Activated CD4-positive, alpha-beta T cell treated with anti-CD3 and anti-CD28 coated beads, Interleukin-2, amount 10 ng/mL, durations not matched to agents 7 days and 5 days (primary cell): ENCODE measurements at regions not wholly inside any gene's neighbourhood (a gene's known extent, or its start where the extent isn't known, plus 50 kb on each side); places are given as distances from the start of the nearest gene placed in this dataset.
"Not testable (repeated sequence)": the region's sequence is repeated elsewhere in the genome, so short reads cannot be mapped to it uniquely, and the experiment has no call there.

Source experiments
- CTCF ChIA-PET: fragments of 350-600 bp; sonication (Branson Sonifier 250); formaldehyde crosslinking; loops from one replicate; lab custom pipeline; 2021; ENCODE audit warnings: antibody characterized with exemption; lab: Charles Lee
- POLR2A ChIA-PET: fragments of 350-600 bp; sonication (Branson Sonifier 250); formaldehyde crosslinking; loops from one replicate; lab custom pipeline; 2021; ENCODE audit warnings: antibody characterized with exemption; lab: Charles Lee
- DNase-seq: peaks from one replicate; pipeline ENCODE4 v3.0.0-alpha.2; 2020
- H3K27ac Mint-ChIP-seq: one replicate; pipeline ENCODE4 v1.8.0; 2021; ENCODE audit warnings: mild to moderate bottlenecking, moderate library complexity, mixed read lengths
- H3K27me3 Mint-ChIP-seq: one replicate; pipeline ENCODE4 v1.8.0; 2021; ENCODE audit warnings: mixed read lengths
- H3K36me3 Mint-ChIP-seq: one replicate; pipeline ENCODE4 v1.8.0; 2021; ENCODE audit warnings: low read depth, mixed read lengths
- H3K4me1 Mint-ChIP-seq: one replicate; pipeline ENCODE4 v1.8.0; 2021; ENCODE audit warnings: mixed read lengths
- H3K4me3 Mint-ChIP-seq: one replicate; pipeline ENCODE4 v1.8.0; 2021; ENCODE audit warnings: mild to moderate bottlenecking, moderate library complexity, mixed read lengths
- H3K9me3 Mint-ChIP-seq: one replicate; pipeline ENCODE4 v1.8.0; 2021; ENCODE audit warnings: mixed read lengths

GRCh38 chr5:107769519-107769918 is 98.8 kb upstream of the EFNA5 start:
- no peak overlapping the region for H3K4me3 Mint-ChIP-seq
- no peaks in the 10 kb centered on the region for H3K4me1 Mint-ChIP-seq
- ChIA-PET CTCF (interaction anchor here (1.0 kb wide), 1 partner anchor 9 kb away, joined by 3 read pairs; no protein-coding TSS in a partner anchor), POLR2A (no interaction called here)
- H3K27me3 Mint-ChIP-seq = peaks cover 35% of the 10 kb centered on the region
- H3K36me3 Mint-ChIP-seq = no peaks in the 10 kb centered on the region
- no peaks in the 10 kb centered on the region for H3K9me3 Mint-ChIP-seq
- DNase-seq = no peak
- H3K27ac Mint-ChIP-seq = no peak overlapping the region

GRCh38 chr5:107766972-107767371 is 96.2 kb upstream of the EFNA5 start:
- CTCF ChIA-PET = no interaction called here
- no peaks in the 10 kb centered on the region for H3K36me3 Mint-ChIP-seq
- no peak for DNase-seq
- H3K27me3 Mint-ChIP-seq = peaks cover 23% of the 10 kb centered on the region
- H3K27ac Mint-ChIP-seq = no peak overlapping the region
- no peaks in the 10 kb centered on the region for H3K9me3 Mint-ChIP-seq
- POLR2A ChIA-PET = no interaction called here
- no peaks in the 10 kb centered on the region for H3K4me1 Mint-ChIP-seq
- no peak overlapping the region for H3K4me3 Mint-ChIP-seq

- peaks cover 19% of the 10 kb centered on the region for H3K27me3 Mint-ChIP-seq
- CTCF ChIA-PET = no interaction called here
Observed at GRCh38 chr5:107766439-107766838, 95.7 kb upstream of the EFNA5 start.

GRCh38 chr5:107765805-107766063 is 95.0 kb upstream of the EFNA5 start:
- CTCF ChIA-PET = no interaction called here

More at GRCh38 chr5:107766439-107766838, 95.7 kb upstream of the EFNA5 start:
- H3K4me1 Mint-ChIP-seq = no peaks in the 10 kb centered on the region
- no peaks in the 10 kb centered on the region for H3K9me3 Mint-ChIP-seq
- DNase-seq = no peak
- POLR2A ChIA-PET = no interaction called here
- H3K36me3 Mint-ChIP-seq = no peaks in the 10 kb centered on the region
- no peak overlapping the region for H3K27ac Mint-ChIP-seq
- no peak overlapping the region for H3K4me3 Mint-ChIP-seq

GRCh38 chr5:107764976-107765804 is 94.5 kb upstream of the EFNA5 start:
- H3K36me3 Mint-ChIP-seq = no peaks in the 10 kb centered on the region
- H3K4me1 Mint-ChIP-seq = no peaks in the 10 kb centered on the region
- ChIA-PET CTCF (no interaction called here), POLR2A (no interaction called here)
- DNase-seq = no peak
- H3K27ac Mint-ChIP-seq = no peak overlapping the region
- no peaks in the 10 kb centered on the region for H3K9me3 Mint-ChIP-seq
- H3K4me3 Mint-ChIP-seq = no peak overlapping the region
- H3K27me3 Mint-ChIP-seq = peaks cover 14% of the 10 kb centered on the region

More at GRCh38 chr5:107765805-107766063, 95.0 kb upstream of the EFNA5 start:
- no peaks in the 10 kb centered on the region for H3K4me1 Mint-ChIP-seq
- POLR2A ChIA-PET = no interaction called here
- H3K27me3 Mint-ChIP-seq = peaks cover 16% of the 10 kb centered on the region
- no peak overlapping the region for H3K4me3 Mint-ChIP-seq
- H3K27ac Mint-ChIP-seq = no peak overlapping the region
- no peaks in the 10 kb centered on the region for H3K36me3 Mint-ChIP-seq
- no peak for DNase-seq
- no peaks in the 10 kb centered on the region for H3K9me3 Mint-ChIP-seq

- Mint-ChIP-seq H3K4me3 (no peak overlapping the region), H3K4me1 (no peaks in the 10 kb centered on the region), H3K27ac (no peak overlapping the region), H3K27me3 (peaks cover 10% of the 10 kb centered on the region), H3K9me3 (no peaks in the 10 kb centered on the region), H3K36me3 (no peaks in the 10 kb centered on the region)
- POLR2A ChIA-PET = no interaction called here
- no peak for DNase-seq
- CTCF ChIA-PET = interaction anchor here (1.2 kb wide), 1 partner anchor 9 kb away, joined by 4 read pairs; no protein-coding TSS in a partner anchor
Observed at GRCh38 chr5:107764282-107764681, 93.5 kb upstream of the EFNA5 start.

GRCh38 chr5:107753427-107753826 is 82.7 kb upstream of the EFNA5 start:
- Mint-ChIP-seq H3K36me3 (no peaks in the 10 kb centered on the region), H3K4me3 (no peak overlapping the region), H3K27me3 (peaks cover 27% of the 10 kb centered on the region), H3K4me1 (no peaks in the 10 kb centered on the region), H3K9me3 (peaks cover 2% of the 10 kb centered on the region), H3K27ac (no peak overlapping the region)
- no peak for DNase-seq
- ChIA-PET CTCF (no interaction called here), POLR2A (no interaction called here)

- DNase-seq = no peak
- Mint-ChIP-seq H3K36me3 (no peaks in the 10 kb centered on the region), H3K9me3 (no peaks in the 10 kb centered on the region), H3K4me1 (no peaks in the 10 kb centered on the region), H3K27ac (no peak overlapping the region), H3K27me3 (peaks cover 16% of the 10 kb centered on the region), H3K4me3 (no peak overlapping the region)
- ChIA-PET POLR2A (no interaction called here), CTCF (interaction anchor here (1.1 kb wide), 1 partner anchor 10 kb away, joined by 3 read pairs; no protein-coding TSS in a partner anchor)
Observed at GRCh38 chr5:107744418-107745330, 73.9 kb upstream of the EFNA5 start.

- POLR2A ChIA-PET = no interaction called here
- Mint-ChIP-seq H3K9me3 (no peaks in the 10 kb centered on the region), H3K36me3 (no peaks in the 10 kb centered on the region), H3K4me1 (no peaks in the 10 kb centered on the region), H3K4me3 (no peak overlapping the region), H3K27ac (no peak overlapping the region), H3K27me3 (peaks cover 11% of the 10 kb centered on the region)
- DNase-seq = no peak
- CTCF ChIA-PET = no interaction called here
Observed at GRCh38 chr5:107743373-107744000, 72.8 kb upstream of the EFNA5 start.

GRCh38 chr5:107739661-107740060 is 68.9 kb upstream of the EFNA5 start:
- Mint-ChIP-seq H3K4me3 (no peak overlapping the region), H3K36me3 (no peaks in the 10 kb centered on the region), H3K4me1 (no peaks in the 10 kb centered on the region), H3K9me3 (no peaks in the 10 kb centered on the region), H3K27me3 (peaks cover 9% of the 10 kb centered on the region), H3K27ac (no peak overlapping the region)
- POLR2A ChIA-PET = no interaction called here
- no peak for DNase-seq
- CTCF ChIA-PET = no interaction called here

- no peak overlapping the region for H3K27ac Mint-ChIP-seq
- CTCF ChIA-PET = no interaction called here
- H3K36me3 Mint-ChIP-seq = no peaks in the 10 kb centered on the region
Observed at GRCh38 chr5:107736638-107737037, 65.9 kb upstream of the EFNA5 start.

GRCh38 chr5:107736089-107736488 is 65.4 kb upstream of the EFNA5 start:
- H3K27ac Mint-ChIP-seq, H3K4me1 Mint-ChIP-seq, H3K36me3 Mint-ChIP-seq, POLR2A ChIA-PET, CTCF ChIA-PET, H3K27me3 Mint-ChIP-seq, DNase-seq, H3K4me3 Mint-ChIP-seq, H3K9me3 Mint-ChIP-seq: not testable (repeated sequence)

More at GRCh38 chr5:107736638-107737037, 65.9 kb upstream of the EFNA5 start:
- H3K4me1 Mint-ChIP-seq = no peaks in the 10 kb centered on the region
- POLR2A ChIA-PET = no interaction called here
- no peak overlapping the region for H3K4me3 Mint-ChIP-seq
- DNase-seq = no peak
- H3K9me3 Mint-ChIP-seq = no peaks in the 10 kb centered on the region
- peaks cover 9% of the 10 kb centered on the region for H3K27me3 Mint-ChIP-seq

GRCh38 chr5:107735558-107735957 is 64.8 kb upstream of the EFNA5 start:
- DNase-seq = no peak
- ChIA-PET POLR2A (no interaction called here), CTCF (interaction anchor here (1.4 kb wide), 1 partner anchor 9 kb away, joined by 3 read pairs; no protein-coding TSS in a partner anchor)
- Mint-ChIP-seq H3K27me3 (peaks cover 7% of the 10 kb centered on the region), H3K27ac (no peak overlapping the region), H3K9me3 (no peaks in the 10 kb centered on the region), H3K4me3 (no peak overlapping the region), H3K36me3 (no peaks in the 10 kb centered on the region), H3K4me1 (no peaks in the 10 kb centered on the region)
